Activated CD4-positive, alpha-beta T cell treated with anti-CD3 and anti-CD28 coated beads for 36 hours (primary cell): ENCODE measurements at regions not wholly inside any gene's neighbourhood (a gene's known extent, or its start where the extent isn't known, plus 50 kb on each side); places are given as distances from the start of the nearest gene placed in this dataset.
"Not testable (repeated sequence)": the region's sequence is repeated elsewhere in the genome, so short reads cannot be mapped to it uniquely, and the experiment has no call there.

Source experiments
- ATAC-seq: fragments of 200-7000 bp; cut with Tn5 transposase; one replicate; pipeline ENCODE4 v1.10.0; 2021; ENCODE audit warnings: mild to moderate bottlenecking, moderate library complexity
- CTCF ChIA-PET: fragments of 350-600 bp; sonication (Branson Sonifier 250); formaldehyde crosslinking; loops from one replicate; lab custom pipeline; 2021; ENCODE audit warnings: antibody characterized with exemption; lab: Charles Lee
- POLR2A ChIA-PET: fragments of 350-600 bp; sonication (Branson Sonifier 250); formaldehyde crosslinking; loops from one replicate; lab custom pipeline; 2021; ENCODE audit warnings: antibody characterized with exemption, inconsistent platforms; lab: Charles Lee
- DNase-seq: peaks from one replicate; pipeline ENCODE4 v3.0.0-alpha.2; 2020
- H3K27ac Mint-ChIP-seq: one replicate; pipeline ENCODE4 v1.8.0; 2021; ENCODE audit warnings: mixed read lengths
- H3K27me3 Mint-ChIP-seq: one replicate; pipeline ENCODE4 v1.8.0; 2021; ENCODE audit warnings: mixed read lengths
- H3K36me3 Mint-ChIP-seq: one replicate; pipeline ENCODE4 v1.8.0; 2021; ENCODE audit warnings: low read depth, mixed read lengths
- H3K4me1 Mint-ChIP-seq: one replicate; pipeline ENCODE4 v1.8.0; 2021; ENCODE audit warnings: mixed read lengths
- H3K4me3 Mint-ChIP-seq: one replicate; pipeline ENCODE4 v1.8.0; 2021; ENCODE audit warnings: mild to moderate bottlenecking, moderate library complexity, mixed read lengths
- H3K9me3 Mint-ChIP-seq: one replicate; pipeline ENCODE4 v1.8.0; 2021; ENCODE audit warnings: low read depth, mixed read lengths
- intact Hi-C, 2 experiments: fragments of 100-400 bp; cut with DNase I in 1 of 2; cut with micrococcal nuclease in 1 of 2; formaldehyde crosslinking; loops; one replicate each; pipeline versions ENCODE4 v1.14.2 to v1.15.1; 2022 to 2024; cut with DNase I, micrococcal nuclease

- intact Hi-C loops, result loop anchor here in 1 of 2 experiments (5.0 kb wide), 1 partner anchor 49 kb away; no protein-coding TSS in a partner anchor
- Mint-ChIP-seq H3K27ac (no peak overlapping the region), H3K4me3 (no peak overlapping the region), H3K36me3 (no peaks in the 10 kb centered on the region), H3K9me3 (peaks cover 7% of the 10 kb centered on the region), H3K27me3 (no peaks in the 10 kb centered on the region), H3K4me1 (no peaks in the 10 kb centered on the region)
- POLR2A ChIA-PET, result no interaction called here
- CTCF ChIA-PET, result no interaction called here
- ATAC-seq (no peak), DNase-seq (no peak)
Measured at GRCh38 chr11:92111287-92111686, 113.3 kb upstream of the FAT3 start.

GRCh38 chr11:92109466-92109865 lies 115.2 kb upstream of the FAT3 start:
- POLR2A ChIA-PET, result no interaction called here
- CTCF ChIA-PET, result no interaction called here

DNA sequence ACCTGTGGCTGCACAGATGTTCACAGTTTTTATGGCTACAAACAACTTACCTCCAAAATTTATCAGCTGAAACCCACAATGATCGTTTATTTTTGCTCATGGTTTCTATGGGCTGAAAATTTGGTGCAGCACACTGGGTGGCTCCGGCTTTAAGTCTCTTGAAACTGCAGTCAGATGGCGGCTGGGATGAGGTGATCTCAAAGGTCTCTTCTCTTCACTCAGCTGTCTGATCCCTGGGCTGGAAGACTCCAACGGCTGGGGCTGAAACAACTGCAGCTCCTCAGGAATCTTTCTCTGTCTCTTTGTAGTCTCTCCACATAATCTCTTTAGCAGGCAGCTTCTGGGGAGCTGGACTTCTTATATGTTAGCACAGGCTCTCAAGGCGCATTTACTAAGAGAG lies 117.3 kb upstream of the FAT3 start:
- Mint-ChIP-seq H3K9me3 (peaks cover 3% of the 10 kb centered on the region), H3K36me3 (no peaks in the 10 kb centered on the region), H3K4me1 (no peaks in the 10 kb centered on the region), H3K27me3 (no peaks in the 10 kb centered on the region), H3K27ac (no peak overlapping the region), H3K4me3 (no peak overlapping the region)
- CTCF ChIA-PET, result interaction anchor here (0.6 kb wide), 1 partner anchor 199 kb away, joined by 3 read pairs; no protein-coding TSS in a partner anchor
- intact Hi-C loops, result no loop called here
- POLR2A ChIA-PET, result no interaction called here
- no peak for DNase-seq
- ATAC-seq, result no peak

More at GRCh38 chr11:92109466-92109865, 115.2 kb upstream of the FAT3 start:
- Mint-ChIP-seq H3K27me3 (no peaks in the 10 kb centered on the region), H3K4me3 (no peak overlapping the region), H3K4me1 (no peaks in the 10 kb centered on the region), H3K36me3 (no peaks in the 10 kb centered on the region), H3K27ac (no peak overlapping the region), H3K9me3 (peaks cover 7% of the 10 kb centered on the region)
- intact Hi-C loops, result no loop called here
- no peak for ATAC-seq
- DNase-seq, result no peak

GRCh38 chr11:92104349-92104748 lies 120.3 kb upstream of the FAT3 start:
- H3K36me3 Mint-ChIP-seq, result no peaks in the 10 kb centered on the region
- POLR2A ChIA-PET, result no interaction called here
- H3K27ac Mint-ChIP-seq, result no peak overlapping the region
- no peaks in the 10 kb centered on the region for H3K4me1 Mint-ChIP-seq
- DNase-seq, result no peak
- no peaks in the 10 kb centered on the region for H3K9me3 Mint-ChIP-seq
- H3K27me3 Mint-ChIP-seq, result no peaks in the 10 kb centered on the region
- intact Hi-C loops, result no loop called here
- no peak overlapping the region for H3K4me3 Mint-ChIP-seq
- ATAC-seq, result no peak
- CTCF ChIA-PET, result no interaction called here

DNA sequence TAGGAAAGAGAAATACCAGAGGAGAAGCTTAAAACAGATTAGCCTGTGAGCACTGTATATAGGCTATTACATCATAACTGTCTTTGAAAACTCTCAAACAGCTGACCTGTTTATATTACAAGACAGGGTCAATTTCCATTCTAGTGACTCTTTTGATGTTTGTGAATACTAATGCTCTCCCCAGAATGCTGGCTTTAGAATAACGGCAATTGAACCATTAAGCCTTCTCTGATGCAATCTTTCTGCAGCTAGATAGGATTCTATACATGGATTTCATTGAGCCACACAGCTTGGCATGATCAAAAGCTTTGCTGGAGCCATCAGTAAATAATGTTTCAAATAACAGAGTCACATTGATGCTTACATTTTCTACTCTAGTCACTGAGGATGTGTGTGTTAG lies 122.7 kb upstream of the FAT3 start:
- no peak for DNase-seq
- ChIA-PET CTCF (no interaction called here), POLR2A (no interaction called here)
- Mint-ChIP-seq H3K4me1 (no peaks in the 10 kb centered on the region), H3K4me3 (no peak overlapping the region), H3K9me3 (peaks cover 5% of the 10 kb centered on the region), H3K27ac (no peak overlapping the region), H3K27me3 (no peaks in the 10 kb centered on the region), H3K36me3 (no peaks in the 10 kb centered on the region)
- no peak for ATAC-seq
- intact Hi-C loops, result no loop called here

- ATAC-seq (no peak), DNase-seq (no peak)
- H3K27me3 Mint-ChIP-seq, result no peaks in the 10 kb centered on the region
- ChIA-PET CTCF (no interaction called here), POLR2A (no interaction called here)
- no peak overlapping the region for H3K27ac Mint-ChIP-seq
- H3K4me3 Mint-ChIP-seq, result no peak overlapping the region
- intact Hi-C loops, result no loop called here
- H3K36me3 Mint-ChIP-seq, result no peaks in the 10 kb centered on the region
- H3K4me1 Mint-ChIP-seq, result no peaks in the 10 kb centered on the region
- peaks cover 10% of the 10 kb centered on the region for H3K9me3 Mint-ChIP-seq
Measured at GRCh38 chr11:92099183-92099582, 125.4 kb upstream of the FAT3 start.

DNA sequence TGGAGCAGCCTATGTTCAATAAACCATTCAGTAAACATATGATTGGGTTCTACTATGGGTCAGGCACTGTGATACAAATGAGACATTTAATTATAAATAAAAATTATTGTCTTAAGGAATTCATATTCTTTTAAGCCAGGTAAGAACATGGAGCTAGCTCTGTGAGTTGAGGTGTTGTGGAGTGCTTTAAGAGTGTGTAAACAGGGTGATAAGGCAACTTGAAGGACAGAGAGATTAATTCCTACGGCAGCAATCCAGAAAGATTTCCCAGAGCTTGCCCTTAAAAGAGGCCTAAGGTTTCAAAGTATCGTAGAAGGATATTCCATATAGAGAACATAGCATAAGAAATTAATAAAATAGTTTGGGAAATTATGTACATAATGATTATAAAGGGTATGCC lies 126.4 kb upstream of the FAT3 start:
- H3K36me3 Mint-ChIP-seq, result no peaks in the 10 kb centered on the region
- ATAC-seq, result no peak
- CTCF ChIA-PET, result no interaction called here
- H3K4me3 Mint-ChIP-seq, result no peak overlapping the region
- no peaks in the 10 kb centered on the region for H3K27me3 Mint-ChIP-seq
- DNase-seq, result no peak
- H3K4me1 Mint-ChIP-seq, result no peaks in the 10 kb centered on the region
- H3K9me3 Mint-ChIP-seq, result peaks cover 13% of the 10 kb centered on the region
- H3K27ac Mint-ChIP-seq, result no peak overlapping the region
- POLR2A ChIA-PET, result no interaction called here
- intact Hi-C loops, result no loop called here

- DNase-seq (no peak), ATAC-seq (no peak)
- POLR2A ChIA-PET, result interaction anchor here (0.6 kb wide), 1 partner anchor 909 kb away, joined by 4 read pairs; no protein-coding TSS in a partner anchor
- intact Hi-C loops, result no loop called here
- CTCF ChIA-PET, result no interaction called here
- H3K36me3 Mint-ChIP-seq, result no peaks in the 10 kb centered on the region
- H3K27me3 Mint-ChIP-seq, result no peaks in the 10 kb centered on the region
- H3K27ac Mint-ChIP-seq, result no peak overlapping the region
- H3K9me3 Mint-ChIP-seq, result peaks cover 7% of the 10 kb centered on the region
- H3K4me1 Mint-ChIP-seq, result no peaks in the 10 kb centered on the region
- no peak overlapping the region for H3K4me3 Mint-ChIP-seq
Measured at GRCh38 chr11:92087725-92088537, 136.7 kb upstream of the FAT3 start.

DNA sequence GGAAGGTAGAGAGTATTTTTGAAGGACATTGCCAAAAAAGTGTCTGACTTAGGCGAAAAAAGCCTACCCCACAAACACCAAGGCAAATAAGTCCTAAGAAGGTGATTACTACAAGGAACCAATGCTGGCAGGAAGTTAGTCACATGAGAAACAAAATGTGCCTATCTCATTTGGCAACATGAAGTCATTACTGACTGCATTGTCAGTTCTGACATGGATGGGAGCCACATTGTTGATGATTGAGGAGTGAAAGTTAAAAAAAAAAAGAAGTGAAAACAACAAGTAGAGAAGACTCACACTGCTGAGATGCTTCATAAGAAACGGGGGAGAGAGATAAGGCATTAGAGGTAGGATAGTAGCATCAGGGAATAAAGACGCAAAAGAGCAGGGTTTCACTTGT lies 141.5 kb upstream of the FAT3 start:
- Mint-ChIP-seq H3K27me3 (no peaks in the 10 kb centered on the region), H3K27ac (no peak overlapping the region), H3K4me3 (no peak overlapping the region), H3K9me3 (peaks cover 1% of the 10 kb centered on the region), H3K4me1 (no peaks in the 10 kb centered on the region), H3K36me3 (no peaks in the 10 kb centered on the region)
- no peak for ATAC-seq
- DNase-seq, result no peak
- ChIA-PET CTCF (no interaction called here), POLR2A (no interaction called here)
- intact Hi-C loops, result no loop called here

- Mint-ChIP-seq H3K27me3 (no peaks in the 10 kb centered on the region), H3K4me1 (no peaks in the 10 kb centered on the region), H3K9me3 (peaks cover 1% of the 10 kb centered on the region), H3K36me3 (no peaks in the 10 kb centered on the region), H3K27ac (no peak overlapping the region), H3K4me3 (no peak overlapping the region)
- DNase-seq (no peak), ATAC-seq (no peak)
- CTCF ChIA-PET, result no interaction called here
- POLR2A ChIA-PET, result no interaction called here
- intact Hi-C loops, result no loop called here
Measured at GRCh38 chr11:92082652-92083051, 142.0 kb upstream of the FAT3 start.

GRCh38 chr11:92074498-92074897 lies 150.1 kb upstream of the FAT3 start:
- H3K9me3 Mint-ChIP-seq, H3K4me3 Mint-ChIP-seq, ATAC-seq, H3K4me1 Mint-ChIP-seq, POLR2A ChIA-PET, H3K27ac Mint-ChIP-seq, CTCF ChIA-PET, H3K36me3 Mint-ChIP-seq, H3K27me3 Mint-ChIP-seq, DNase-seq: not testable (repeated sequence)
- intact Hi-C loops, result loop anchor here in 1 of 2 experiments (5.0 kb wide), 1 partner anchor 1387 kb away; no protein-coding TSS in a partner anchor

DNA sequence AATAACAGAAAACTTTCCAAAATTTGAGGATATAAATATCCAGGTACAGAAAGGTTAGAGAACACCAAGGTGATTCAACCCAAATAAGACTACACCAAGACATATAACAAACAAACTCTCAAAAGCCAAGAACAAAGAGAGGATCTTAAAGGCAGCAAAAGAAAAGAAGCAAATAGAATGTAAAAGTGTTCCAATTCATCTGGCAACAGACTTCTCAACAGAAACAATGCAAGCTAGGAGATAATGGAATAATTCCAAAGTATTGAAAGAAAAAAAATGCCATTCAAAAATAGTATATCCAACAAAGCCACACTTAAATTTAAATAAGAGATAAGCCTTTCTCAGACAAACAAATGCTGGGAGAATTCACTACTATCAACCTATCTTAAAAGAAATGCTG lies 153.0 kb upstream of the FAT3 start:
- Mint-ChIP-seq H3K27me3 (no peaks in the 10 kb centered on the region), H3K27ac (no peak overlapping the region), H3K36me3 (no peaks in the 10 kb centered on the region), H3K4me1 (no peaks in the 10 kb centered on the region), H3K4me3 (no peak overlapping the region), H3K9me3 (peaks cover 3% of the 10 kb centered on the region)
- no peak for ATAC-seq
- intact Hi-C loops, result loop anchor here in 1 of 2 experiments (5.0 kb wide), 1 partner anchor 1384 kb away; no protein-coding TSS in a partner anchor
- CTCF ChIA-PET, result no interaction called here
- DNase-seq, result no peak
- POLR2A ChIA-PET, result no interaction called here
